ENCODE measurements at regions not wholly inside any gene's neighbourhood (a gene's known extent, or its start where the extent isn't known, plus 50 kb on each side); places are given as distances from the start of the nearest gene placed in this dataset.
"Not testable (repeated sequence)": the region's sequence is repeated elsewhere in the genome, so short reads cannot be mapped to it uniquely, and the experiment has no call there.

DNA sequence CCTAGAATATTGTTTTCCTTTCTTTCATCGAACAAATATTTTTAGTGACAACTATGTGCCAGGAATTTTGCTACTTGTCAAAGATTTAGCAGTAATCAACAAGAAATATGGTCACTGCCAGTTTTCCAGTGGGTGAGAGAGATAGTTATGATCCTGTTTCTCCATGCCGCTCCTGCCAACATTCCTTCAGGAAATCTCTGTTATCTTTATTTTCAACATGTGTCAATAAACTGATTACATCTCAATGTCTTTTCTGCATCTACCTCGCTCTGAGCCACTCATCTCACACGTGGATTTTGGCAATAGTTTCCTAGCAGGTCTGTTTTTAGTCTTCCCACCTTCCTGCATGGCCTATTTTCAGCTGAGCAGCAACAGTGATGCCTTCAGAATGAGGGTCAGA is 650.0 kb upstream of the STXBP6 start:
- no peak for DNase-seq (ENCODE audit: low read depth, low spot score)

DNA sequence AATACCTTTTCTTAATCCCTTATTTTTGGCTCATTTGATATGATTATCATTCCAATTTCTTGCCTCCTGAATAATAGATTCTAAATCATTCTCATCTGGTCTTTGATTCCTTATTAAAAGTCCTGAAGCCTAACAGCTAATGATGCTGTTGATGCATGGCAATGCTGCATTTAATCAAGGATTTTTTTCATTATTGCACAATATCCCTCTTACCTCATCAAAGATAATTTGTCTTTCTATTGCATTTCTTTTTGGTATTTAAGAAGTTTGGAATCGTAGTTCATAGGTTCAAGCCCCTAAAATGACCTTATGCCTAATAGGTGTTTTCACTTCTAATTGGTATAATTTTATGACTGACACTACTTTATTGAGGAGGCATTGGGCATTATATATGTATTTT is 648.2 kb upstream of the STXBP6 start:
- DNase-seq (ENCODE audit: low read depth, low spot score): no peak

DNA sequence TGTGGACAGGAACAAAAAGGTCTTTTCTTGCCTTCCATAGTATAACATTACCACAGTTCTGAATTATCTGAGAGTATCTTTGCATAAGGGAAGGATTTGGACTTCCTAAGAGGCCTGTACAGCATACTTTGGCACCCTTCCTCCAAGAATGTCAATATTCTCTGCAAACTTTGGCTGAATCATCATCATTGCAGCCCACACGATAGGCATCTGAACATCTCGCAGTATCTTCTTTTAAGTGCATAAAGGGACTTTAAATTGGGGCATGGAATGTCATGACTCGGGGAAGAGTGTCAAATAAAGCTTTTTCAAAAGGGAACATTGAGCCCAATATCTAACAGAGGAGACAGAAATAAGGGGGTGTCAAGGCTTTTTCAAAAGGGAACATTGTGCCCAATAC is 646.2 kb upstream of the STXBP6 start:
- no peak for DNase-seq (ENCODE audit: low read depth, low spot score)

DNA sequence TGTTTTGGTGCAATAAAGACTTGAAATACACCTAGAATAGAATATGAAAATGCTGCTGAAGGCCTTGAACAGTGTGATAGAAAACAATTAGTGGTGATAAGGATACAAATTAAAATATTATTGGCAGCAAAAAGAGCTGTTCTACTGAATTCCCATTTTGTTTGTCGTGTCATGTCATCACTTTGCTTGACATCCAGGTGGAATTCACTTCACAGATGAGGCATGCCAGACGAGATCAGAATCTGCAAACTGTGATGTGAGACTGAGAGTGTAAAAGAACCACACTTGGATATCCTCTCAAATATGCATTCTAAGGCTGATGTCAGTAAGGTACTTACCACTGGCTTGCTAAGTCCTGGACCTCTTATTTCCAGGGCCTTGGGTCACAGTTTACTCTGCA is 635.1 kb upstream of the STXBP6 start:
- no peak for DNase-seq (ENCODE audit: low read depth, low spot score)

DNA sequence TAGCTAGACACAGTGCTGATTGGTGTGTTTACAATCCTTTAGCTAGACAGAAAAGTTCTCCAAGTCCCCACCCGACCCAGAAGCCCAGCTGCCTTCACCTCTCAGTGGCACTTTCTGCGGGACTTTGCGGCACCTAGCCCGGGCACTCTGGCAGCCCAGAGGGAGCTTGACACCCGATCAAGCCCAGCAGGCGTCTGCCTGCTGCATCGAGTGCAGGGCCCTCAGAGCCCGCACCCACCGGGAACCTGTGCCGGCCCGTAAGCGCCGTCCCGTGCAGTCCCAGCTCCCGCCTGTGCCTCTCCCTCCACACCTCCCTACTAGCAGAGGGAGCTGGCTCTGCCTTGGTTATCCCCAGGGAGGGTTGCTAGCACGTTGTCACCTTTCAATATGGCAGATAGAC is 631.0 kb upstream of the STXBP6 start:
- no peak for DNase-seq (ENCODE audit: low read depth, low spot score)

DNA sequence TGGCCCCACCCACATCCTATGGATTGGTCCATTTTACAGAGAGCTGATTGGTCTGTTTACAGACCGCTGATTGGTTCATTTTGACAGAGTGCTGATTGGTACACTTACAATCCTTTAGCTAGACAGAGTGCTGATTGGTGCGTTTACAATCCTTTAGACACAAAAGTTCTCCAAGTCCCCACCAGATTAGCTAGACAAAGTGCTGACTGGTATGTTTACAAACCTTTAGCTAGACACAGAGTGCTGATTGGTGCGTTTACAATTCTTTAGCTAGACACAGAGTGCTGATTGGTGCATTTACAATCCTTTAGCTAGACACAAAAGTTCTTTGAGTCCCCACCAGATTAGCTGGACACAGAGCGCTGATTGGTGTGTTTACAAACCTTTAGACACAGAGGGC is 630.6 kb upstream of the STXBP6 start:
- DNase-seq (ENCODE audit: low read depth, low spot score): not testable (repeated sequence)

DNA sequence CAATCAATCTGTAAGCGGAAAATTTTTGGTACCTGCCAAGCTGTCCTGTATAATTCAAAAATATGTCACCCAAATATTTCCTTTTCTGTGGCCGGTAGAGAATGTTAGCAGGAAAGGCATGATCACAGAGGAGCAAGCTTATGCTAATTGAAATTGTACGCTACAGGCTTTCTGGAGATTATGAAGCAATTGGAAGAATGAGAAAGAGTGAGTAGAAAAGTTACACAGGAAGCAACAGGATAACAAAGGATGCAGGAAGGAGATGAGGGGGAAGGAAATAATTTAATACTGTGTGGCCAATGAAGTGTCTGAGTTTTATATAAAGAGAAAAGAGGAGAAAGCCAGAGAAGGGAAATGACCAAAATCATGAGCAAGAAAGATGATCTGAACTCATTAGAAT is 627.2 kb upstream of the STXBP6 start:
- DNase-seq (ENCODE audit: low read depth, low spot score): no peak

DNA sequence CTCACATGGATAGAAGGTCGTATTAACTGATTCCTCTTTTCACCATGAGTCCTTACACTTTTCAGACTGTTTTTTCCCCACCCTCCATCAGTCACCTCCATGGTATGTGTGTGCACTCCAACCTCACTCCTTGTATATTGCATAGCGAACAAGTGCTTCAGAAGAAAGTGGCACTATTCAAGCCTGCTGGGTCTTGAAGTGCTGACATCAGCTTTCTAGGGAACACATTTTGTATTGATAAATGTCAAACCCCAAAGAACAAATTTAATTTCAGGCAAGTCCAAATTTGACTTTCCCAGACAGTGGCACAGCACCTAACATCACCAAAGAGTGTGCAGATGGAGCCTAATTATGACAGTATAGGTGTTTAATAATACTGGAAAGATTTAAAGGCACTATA is 617.4 kb upstream of the STXBP6 start:
- DNase-seq (ENCODE audit: low read depth, low spot score): no peak

DNA sequence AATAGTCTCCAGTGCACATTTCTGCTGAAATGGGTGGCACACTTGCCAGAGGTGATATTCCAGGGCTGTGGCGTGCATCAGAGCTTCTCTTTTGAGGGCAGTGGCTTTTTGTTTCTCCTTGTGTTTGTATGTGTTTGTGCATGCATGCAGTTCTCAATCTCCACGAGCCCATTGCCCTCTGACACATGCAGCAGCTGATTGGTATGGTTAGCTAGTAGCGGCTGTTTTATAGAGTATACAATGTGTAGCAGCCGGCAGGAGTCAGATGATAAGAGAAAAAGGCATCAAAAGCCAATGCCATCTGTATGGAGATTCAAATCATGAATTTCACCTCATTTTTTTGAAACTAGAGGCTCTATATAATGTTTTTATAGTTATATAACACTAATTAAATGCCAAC is 616.9 kb upstream of the STXBP6 start:
- no peak for DNase-seq (ENCODE audit: low read depth, low spot score)

DNA sequence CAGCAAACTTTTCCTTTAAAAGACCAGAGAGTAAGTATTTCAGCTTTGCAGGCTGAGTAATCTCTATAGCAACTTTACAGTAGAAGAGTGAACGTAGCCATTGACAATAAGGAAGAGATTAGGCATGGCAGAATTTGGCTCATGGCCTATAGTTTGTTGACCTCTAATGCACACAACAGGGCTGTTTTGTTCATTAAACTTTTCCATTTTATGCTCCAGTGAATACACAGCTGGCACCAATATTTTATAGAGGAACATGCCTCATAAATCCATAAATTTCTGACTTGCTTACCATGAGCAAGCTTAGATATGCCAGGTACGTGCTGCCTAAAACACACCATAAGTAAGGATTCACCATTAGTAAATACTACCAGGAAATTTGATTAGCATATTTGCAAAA is 609.0 kb upstream of the STXBP6 start:
- no peak for DNase-seq (ENCODE audit: low read depth, low spot score)

DNA sequence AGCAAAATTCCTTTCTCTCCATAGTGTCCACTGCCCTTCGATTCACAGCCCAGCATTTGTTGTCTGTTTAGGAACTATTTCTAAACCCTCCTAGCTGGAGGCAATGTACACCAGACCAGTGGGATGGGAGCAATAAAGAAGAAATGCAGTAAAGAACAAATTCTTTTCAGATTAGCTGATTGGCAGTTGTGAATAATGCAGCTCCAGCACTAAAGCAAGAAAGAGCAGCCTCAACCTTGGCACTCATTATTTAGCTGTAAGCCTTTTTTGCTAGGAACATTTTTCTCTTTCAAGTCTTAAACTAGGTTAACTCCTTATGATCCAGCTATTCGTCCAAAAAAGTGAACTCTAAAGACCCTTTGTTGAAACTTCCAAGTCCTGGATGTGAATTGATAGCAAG is 580.5 kb upstream of the STXBP6 start:
- DNase-seq (ENCODE audit: low read depth, low spot score): no peak

DNA sequence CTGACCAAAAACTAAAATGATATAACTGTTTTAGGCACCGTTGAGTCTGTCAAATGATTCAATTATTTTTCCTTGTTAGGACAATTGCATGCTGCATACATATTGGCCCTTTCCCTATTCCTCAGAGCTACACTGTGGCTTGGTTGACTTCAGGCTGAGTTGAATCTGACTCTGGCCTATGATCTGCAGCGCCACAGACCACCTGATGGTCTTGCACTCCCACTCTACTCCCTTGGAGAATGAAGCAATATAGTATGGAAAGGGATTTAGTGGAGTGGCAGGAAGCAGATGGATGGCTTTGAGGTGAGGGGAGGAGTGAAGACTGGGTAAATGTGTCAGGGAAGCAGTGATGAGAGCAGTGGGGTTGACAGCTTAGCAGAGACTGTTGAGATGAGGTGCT is 579.0 kb upstream of the STXBP6 start:
- DNase-seq (ENCODE audit: low read depth, low spot score): no peak

DNA sequence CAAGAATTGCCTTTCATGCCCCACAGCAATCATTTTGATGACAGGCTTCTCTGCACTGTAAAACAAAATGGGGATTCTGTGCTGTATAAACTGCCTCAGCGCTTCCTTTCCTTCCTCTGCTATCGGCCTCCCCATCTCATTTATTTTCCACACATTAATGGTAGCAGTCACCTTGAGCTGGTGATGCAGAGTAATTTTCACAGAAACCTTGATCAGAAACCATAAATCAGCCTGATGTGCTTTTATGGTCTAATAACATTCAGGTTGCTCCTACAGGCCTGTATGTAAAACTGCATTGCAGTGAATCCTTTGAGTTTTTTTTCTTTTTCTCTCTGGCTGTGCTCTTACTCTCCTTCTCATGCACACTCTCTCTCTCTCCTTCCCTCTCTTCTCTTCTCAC is 578.4 kb upstream of the STXBP6 start:
- DNase-seq (ENCODE audit: low read depth, low spot score): no peak

DNA sequence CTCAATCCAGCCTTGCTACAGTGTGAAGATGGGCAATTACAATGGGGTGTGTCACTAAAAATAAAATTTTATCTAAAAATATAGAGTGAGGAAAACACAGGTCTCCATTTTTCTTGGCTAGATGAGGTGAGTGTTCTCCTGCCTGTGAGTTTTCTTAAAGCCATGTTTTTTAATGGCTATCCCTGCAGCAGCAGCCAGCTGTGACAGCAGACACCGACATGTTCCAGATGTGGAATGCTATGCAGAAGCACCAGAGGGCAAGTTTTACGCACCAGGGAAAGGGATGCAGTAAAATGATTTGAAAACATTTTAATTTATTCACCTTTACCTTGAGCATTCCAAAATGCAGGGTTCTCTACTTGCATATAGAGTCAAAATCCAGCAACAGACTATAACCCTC is 577.0 kb upstream of the STXBP6 start:
- DNase-seq (ENCODE audit: low read depth, low spot score): no peak

DNA sequence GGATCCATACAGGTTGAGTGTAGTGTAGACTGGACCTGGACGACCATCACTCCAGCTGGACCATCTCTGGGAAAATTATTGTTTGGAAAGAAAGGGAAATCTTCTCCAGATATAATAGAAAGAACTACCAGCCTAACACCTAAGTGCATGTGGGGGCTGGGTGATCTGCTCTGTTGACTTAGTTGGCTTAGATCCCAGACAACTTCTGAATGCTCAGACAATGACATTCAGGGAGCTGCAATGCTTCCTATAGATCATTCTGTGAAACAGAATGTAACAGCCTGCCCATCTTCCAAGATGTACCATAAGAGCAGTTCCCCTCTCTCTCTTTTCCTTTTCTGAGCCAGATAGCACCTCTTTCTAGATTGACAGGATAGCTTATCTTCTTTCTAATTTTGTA is 572.8 kb upstream of the STXBP6 start:
- DNase-seq (ENCODE audit: low read depth, low spot score): no peak

DNA sequence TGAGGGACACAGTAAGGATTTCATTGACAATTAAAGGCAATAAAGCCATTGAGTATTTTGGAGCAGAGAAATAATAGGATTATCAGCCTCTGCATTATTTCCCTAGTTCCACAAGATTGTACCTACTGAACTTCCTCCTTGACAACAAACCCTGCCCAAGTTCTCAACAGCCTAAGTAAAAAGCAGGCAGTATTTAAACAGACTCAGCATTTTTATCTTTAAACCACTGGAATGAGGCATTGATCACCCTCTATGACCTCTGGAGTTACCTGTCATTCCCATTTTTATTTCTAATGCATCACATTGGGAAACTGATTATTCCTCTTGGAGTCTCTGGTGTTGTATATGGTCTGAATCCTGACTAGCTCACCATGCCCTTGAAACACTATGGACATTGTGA is 570.6 kb upstream of the STXBP6 start:
- no peak for DNase-seq (ENCODE audit: low read depth, low spot score)

DNA sequence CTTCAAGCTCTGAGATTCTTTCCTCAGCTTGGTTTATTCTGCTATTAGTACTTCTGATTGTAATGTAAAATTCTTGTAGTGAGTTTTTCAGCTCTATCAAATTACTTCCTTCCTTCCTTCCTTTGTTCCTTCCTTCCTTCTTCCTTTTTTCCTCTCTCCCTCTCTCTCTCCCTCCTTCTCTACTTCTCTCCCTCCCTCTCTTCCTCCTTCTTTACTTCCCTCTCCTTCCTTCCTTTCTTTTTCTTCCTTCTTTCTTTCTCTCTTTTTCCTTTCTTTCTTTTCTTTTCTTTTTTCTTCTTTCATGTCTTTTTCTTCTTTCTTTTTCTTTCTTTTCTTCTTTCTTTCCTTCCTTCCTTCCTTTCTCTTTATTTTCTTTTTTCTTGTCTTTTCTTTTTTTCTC is 565.2 kb upstream of the STXBP6 start:
- no peak for DNase-seq (ENCODE audit: low read depth, low spot score)

DNA sequence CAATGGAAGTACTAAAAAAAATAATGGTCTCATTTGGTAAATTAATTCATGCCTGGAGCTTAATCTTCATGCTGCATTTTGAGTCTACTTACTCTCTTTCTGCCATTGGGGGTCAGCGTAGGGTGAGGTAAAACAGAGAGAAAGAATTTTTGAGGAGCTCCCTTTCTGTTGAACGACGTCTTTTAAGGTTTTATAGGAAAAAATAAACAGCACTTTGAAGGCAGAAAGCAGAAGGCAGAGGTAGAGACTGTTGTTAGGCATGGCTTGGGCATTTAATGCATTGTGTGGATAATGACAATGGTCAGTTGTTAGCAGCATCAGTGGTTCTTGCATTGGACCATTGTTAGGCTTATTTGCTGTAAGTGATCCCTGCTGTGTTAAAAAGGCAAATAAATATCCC is 557.2 kb upstream of the STXBP6 start:
- DNase-seq (ENCODE audit: low read depth, low spot score): no peak

DNA sequence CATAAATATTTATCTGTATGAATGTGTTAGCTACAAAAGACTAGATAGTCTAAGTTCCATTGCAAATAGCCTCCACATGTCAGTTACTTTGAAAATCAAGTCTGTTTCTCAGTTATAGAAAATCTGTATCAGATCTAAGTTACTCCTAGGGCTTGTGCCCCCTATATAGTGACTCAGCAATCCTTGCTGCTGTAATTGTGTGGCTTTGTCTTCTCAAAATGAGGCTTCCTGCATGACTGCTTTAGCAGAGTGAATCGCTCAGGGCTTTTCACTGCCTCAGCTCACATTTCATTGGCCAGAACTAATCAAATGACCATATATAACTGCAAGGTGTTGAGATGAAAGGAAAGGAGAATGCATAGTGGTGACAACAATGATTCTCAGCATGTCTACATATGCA is 552.2 kb upstream of the STXBP6 start:
- DNase-seq (ENCODE audit: low read depth, low spot score): no peak

DNA sequence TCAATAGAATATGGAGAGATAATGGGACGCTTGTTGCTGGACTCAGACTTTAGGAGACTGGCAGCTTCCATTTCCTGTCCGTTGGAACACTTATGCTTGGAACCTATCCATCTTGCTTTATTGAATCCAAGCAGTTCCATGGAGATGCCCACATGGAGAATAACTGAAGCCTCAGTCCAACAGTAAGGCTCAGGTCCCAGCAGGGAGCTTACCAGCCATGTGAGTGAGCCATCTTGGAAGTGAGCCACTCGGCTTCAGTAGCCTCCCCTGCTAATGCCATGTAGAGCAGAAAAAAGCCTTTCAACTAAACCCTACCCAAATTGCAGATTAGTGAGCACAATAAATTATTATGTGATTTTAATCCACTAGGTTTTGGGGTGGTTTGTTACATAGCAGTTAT is 538.8 kb upstream of the STXBP6 start:
- no peak for DNase-seq (ENCODE audit: low read depth, low spot score)

DNA sequence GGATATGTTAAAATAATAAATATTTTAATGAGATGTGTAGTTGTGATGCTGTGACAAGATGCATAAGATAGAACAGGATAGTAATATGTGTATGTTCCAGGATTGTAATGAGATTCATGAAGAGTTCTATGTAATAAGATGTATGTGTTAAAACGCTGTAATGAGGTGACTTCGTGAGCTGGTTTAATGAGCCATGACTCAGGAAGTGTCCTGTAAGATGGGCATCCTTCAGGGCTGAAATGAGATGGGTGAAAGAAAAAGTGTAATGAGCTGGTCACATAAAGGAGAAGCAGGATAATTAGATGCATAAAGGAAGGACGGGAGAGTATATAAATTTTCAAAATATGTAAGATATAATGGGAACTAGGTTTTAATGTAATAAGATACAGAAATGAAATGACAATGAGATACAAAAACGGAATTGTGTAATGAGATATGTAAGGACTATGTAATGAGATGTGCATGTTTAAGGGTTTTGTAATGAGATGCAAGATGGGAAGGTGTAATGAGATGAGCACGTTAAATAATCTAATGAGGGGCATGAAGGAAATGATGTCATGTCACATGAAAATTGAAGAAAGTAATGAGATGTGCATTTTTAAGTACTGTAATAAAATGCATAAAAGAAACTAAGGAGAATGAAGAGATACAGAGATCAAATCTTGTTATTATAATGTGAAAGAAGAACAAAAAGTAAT is 524.8 kb upstream of the STXBP6 start:
- DNase-seq (ENCODE audit: low read depth, low spot score): no peak

DNA sequence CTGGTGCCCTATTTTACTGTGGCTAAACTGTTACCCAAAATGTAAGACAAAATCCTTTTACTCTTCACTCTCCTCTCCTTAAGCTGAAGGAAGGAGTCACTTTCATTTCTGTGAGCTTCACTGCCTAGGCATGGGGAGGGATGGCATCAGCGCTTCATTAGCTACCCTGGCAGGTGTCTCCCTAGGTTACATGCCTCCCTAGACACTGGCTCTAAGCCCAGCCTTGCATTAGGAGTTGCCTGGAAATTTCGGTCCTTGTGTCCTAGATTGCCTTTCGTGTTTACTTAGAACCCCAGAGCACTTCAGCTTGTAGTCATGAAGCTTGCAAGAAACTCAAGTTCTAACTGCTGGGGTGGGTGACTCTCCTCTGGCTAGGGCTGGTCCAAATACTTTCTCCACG is 520.5 kb upstream of the STXBP6 start:
- no peak for DNase-seq (ENCODE audit: low read depth, low spot score)

DNA sequence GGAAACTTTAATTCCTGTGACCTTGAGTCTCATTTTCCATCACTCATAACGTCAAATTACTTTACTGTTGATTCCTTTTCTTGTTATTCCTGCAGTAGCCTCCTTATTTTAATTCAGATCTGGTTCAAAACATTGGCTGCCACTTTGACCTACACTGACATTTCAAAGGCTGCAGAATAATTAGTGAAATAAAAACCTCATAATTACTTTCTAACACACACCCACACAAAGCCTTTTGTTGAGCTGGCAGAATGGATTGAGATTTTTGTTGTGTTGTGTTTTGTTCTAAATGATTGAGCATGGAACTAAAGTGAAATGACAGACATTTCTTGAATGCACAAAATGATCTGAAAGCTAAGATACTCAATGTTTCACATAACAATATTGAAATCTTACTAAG is 507.5 kb upstream of the STXBP6 start:
- DNase-seq (ENCODE audit: low read depth, low spot score): no peak

DNA sequence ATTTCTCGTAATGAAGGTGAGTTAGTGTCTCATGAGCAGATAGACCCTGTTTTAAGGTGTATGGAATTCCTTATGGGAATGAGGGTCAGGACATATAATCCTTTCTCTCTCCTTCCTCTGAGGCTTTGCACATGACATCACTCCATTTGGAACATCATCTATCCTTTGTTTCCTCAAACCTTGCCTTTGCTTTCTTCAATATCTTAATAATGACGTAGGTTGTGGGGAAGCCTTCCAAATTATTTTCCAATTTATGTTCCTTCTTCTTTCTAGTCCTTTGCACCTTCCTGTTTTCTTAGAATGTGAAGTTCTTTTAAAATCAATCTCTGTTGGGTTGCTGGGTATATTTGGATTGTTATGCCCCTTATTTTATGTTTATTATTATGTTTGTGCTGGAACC is 502.9 kb upstream of the STXBP6 start:
- no peak for DNase-seq (ENCODE audit: low read depth, low spot score)
